Stomach (tissue), 4 donors: ENCODE measurements at regions not wholly inside any gene's neighbourhood (a gene's known extent, or its start where the extent isn't known, plus 50 kb on each side); places are given as distances from the start of the nearest gene placed in this dataset.

Experiments used
- POLR2AphosphoS5 ChIP-seq, 3 donors: sonication (generic); formaldehyde crosslinking; IDR thresholded peaks; one replicate each; pipeline ENCODE4 v1.6.1; 2016; ENCODE audit warnings: antibody characterized with exemption in 3 of 3
- TF ChIP-seq, protein P1 (sequence below), 7 experiments: fragments of 450-650 bp in 4 of 7; fragments of 200-600 bp in 3 of 7; sonication (generic) in 3 of 7; IDR thresholded peaks; one replicate each; pipeline ENCODE4 v1.5.1; 2016 to 2019; ENCODE audit warnings: antibody characterized with exemption in 7 of 7, control low read depth in 2 of 7, mild to moderate bottlenecking in 1 of 7

DNA sequence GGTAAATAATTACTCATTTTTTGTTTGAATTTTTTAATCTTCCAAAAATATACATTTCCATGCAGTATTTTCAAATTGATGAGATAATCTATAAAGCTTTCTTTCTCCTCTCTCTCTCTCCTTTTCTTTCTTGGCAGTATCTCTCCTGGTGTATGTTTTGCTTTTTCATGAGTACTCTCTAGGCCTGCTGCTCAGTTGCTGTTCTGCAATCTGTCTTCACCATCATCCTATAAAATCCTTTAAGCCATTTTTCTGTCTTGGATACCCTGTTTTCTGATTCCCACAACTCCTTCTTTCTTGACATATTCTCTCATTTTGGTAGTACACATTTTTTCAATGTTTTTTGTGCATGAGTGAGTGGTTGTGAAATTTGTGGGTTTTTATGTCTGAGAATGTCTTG is 1558.1 kb upstream of the LRRTM3 start:
- TF ChIP-seq, protein P1, sequence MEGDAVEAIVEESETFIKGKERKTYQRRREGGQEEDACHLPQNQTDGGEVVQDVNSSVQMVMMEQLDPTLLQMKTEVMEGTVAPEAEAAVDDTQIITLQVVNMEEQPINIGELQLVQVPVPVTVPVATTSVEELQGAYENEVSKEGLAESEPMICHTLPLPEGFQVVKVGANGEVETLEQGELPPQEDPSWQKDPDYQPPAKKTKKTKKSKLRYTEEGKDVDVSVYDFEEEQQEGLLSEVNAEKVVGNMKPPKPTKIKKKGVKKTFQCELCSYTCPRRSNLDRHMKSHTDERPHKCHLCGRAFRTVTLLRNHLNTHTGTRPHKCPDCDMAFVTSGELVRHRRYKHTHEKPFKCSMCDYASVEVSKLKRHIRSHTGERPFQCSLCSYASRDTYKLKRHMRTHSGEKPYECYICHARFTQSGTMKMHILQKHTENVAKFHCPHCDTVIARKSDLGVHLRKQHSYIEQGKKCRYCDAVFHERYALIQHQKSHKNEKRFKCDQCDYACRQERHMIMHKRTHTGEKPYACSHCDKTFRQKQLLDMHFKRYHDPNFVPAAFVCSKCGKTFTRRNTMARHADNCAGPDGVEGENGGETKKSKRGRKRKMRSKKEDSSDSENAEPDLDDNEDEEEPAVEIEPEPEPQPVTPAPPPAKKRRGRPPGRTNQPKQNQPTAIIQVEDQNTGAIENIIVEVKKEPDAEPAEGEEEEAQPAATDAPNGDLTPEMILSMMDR (IDR thresholded peaks at IDR 0.05) = no peak
- TF ChIP-seq POLR2AphosphoS5 (IDR thresholded peaks at IDR 0.05) = no peak
